Transverse colon (tissue), 3 donors: ENCODE measurements at regions not wholly inside any gene's neighbourhood (a gene's known extent, or its start where the extent isn't known, plus 50 kb on each side); places are given as distances from the start of the nearest gene placed in this dataset.

Experiments
- POLR2A ChIP-seq: fragments of 450-650 bp; IDR thresholded peaks from one replicate; pipeline ENCODE4 v1.6.1; 2016; ENCODE audit warnings: antibody characterized with exemption, mild to moderate bottlenecking, moderate library complexity
- TF ChIP-seq, protein P1 (sequence below), 5 experiments: fragments of 200-600 bp in 3 of 5; fragments of 450-650 bp in 2 of 5; sonication (generic) in 3 of 5; IDR thresholded peaks; 1 replicate in 2 of 5; 2 replicates in 3 of 5; pipeline ENCODE4 v1.5.1; 2016 to 2017; ENCODE audit warnings: antibody characterized with exemption in 5 of 5, inconsistent platforms in 3 of 5, mild to moderate bottlenecking in 2 of 5, moderate library complexity in 1 of 5

DNA sequence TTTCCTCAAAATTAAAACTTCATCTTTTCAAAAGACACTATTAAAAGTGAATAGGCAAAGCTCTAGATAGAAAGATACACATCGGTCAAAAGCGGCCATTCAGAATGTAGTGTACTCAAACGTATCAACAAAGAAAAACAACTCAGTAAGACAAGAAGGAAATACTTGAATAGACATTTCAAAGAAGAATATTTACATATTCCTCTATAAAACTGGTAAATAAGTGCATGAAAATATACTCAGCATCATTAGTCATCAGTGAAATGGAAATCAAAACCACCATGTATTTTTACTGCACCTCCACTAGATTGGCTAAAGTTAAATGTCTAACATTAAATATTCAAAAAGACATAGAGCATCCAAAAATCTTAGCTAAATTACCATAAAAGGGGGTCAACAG, 551.1 kb upstream of the SORCS1 start:
- TF ChIP-seq, protein P1, sequence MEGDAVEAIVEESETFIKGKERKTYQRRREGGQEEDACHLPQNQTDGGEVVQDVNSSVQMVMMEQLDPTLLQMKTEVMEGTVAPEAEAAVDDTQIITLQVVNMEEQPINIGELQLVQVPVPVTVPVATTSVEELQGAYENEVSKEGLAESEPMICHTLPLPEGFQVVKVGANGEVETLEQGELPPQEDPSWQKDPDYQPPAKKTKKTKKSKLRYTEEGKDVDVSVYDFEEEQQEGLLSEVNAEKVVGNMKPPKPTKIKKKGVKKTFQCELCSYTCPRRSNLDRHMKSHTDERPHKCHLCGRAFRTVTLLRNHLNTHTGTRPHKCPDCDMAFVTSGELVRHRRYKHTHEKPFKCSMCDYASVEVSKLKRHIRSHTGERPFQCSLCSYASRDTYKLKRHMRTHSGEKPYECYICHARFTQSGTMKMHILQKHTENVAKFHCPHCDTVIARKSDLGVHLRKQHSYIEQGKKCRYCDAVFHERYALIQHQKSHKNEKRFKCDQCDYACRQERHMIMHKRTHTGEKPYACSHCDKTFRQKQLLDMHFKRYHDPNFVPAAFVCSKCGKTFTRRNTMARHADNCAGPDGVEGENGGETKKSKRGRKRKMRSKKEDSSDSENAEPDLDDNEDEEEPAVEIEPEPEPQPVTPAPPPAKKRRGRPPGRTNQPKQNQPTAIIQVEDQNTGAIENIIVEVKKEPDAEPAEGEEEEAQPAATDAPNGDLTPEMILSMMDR (IDR thresholded peaks at IDR 0.05), result no peak
- TF ChIP-seq POLR2A, result no peak
